ENCODE measurements at regions not wholly inside any gene's neighbourhood (a gene's known extent, or its start where the extent isn't known, plus 50 kb on each side); places are given as distances from the start of the nearest gene placed in this dataset.
A peak's percentile ranks its signal among the peaks of the same experiment; 100 is the strongest.

- Histone ChIP-seq H3K27me3 (ENCODE audit: insufficient read depth) (no peaks in the 10 kb centered on the region), H2AFZ (no peak overlapping the region), H3K4me1 (ENCODE audit: insufficient read depth) (no peaks in the 10 kb centered on the region), H3K4me2 (no peak overlapping the region), H3K9me2 (ENCODE audit: insufficient read depth) (no peaks in the 10 kb centered on the region), H3K27ac (ENCODE audit: low read depth) (no peak overlapping the region), H4K20me1 (replicated peaks; ENCODE audit: insufficient read depth) (no peaks in the 10 kb centered on the region), H3K79me2 (replicated peaks; ENCODE audit: insufficient read depth) (no peaks in the 10 kb centered on the region), H3K4me3 (no peak overlapping the region), H3K36me3 (ENCODE audit: insufficient read depth) (no peaks in the 10 kb centered on the region; the same call in 1 of the 2 replicates), H3F3A (replicated peaks; ENCODE audit: low read depth) (no peaks in the 10 kb centered on the region)
- no peak overlapping the region for H3K4me3 Mint-ChIP-seq
- peaks cover 60% of the 10 kb centered on the region for H3K36me3 Mint-ChIP-seq (ENCODE audit: low read depth)
- H3K27ac Mint-ChIP-seq = no peak overlapping the region
- peaks cover 92% of the 10 kb centered on the region for H3K9me3 Mint-ChIP-seq
- peak; percentile 24 for DNase-seq (ENCODE audit: low spot score)
- TF ChIP-seq REST (IDR thresholded peaks at IDR 0.05; ENCODE audit: unreplicated experiment) (no peak), EZH2 (IDR thresholded peaks at IDR 0.05; ENCODE audit: low read depth, unreplicated experiment) (no peak), ZNF462 (CRISPR knock-in tag; IDR thresholded peaks at IDR 0.05) (no peak), ZNF114 (CRISPR knock-in tag; IDR thresholded peaks at IDR 0.05) (no peak), CREB1 (CRISPR knock-in tag; IDR thresholded peaks at IDR 0.05; ENCODE audit: low read depth) (no peak), POLR2AphosphoS5 (IDR thresholded peaks at IDR 0.05; ENCODE audit: low read depth) (no peak), JUNB (IDR thresholded peaks at IDR 0.05; ENCODE audit: unreplicated experiment) (no peak), EZH2phosphoT487 (IDR thresholded peaks at IDR 0.05; ENCODE audit: unreplicated experiment) (no peak), STAT1 (IDR thresholded peaks at IDR 0.05; ENCODE audit: unreplicated experiment) (no peak), ETS1 (IDR thresholded peaks at IDR 0.05) (no peak), NANOG (IDR thresholded peaks at IDR 0.05; ENCODE audit: borderline replicate concordance) (no peak), CTCF (conservative IDR thresholded peaks at IDR 0.05; ENCODE audit: low read depth in 2 of 2) (no peak), ZNF331 (CRISPR knock-in tag; IDR thresholded peaks at IDR 0.05; ENCODE audit: low read depth) (no peak)
- no peaks in the 10 kb centered on the region for H3K4me1 Mint-ChIP-seq
- H3K27me3 Mint-ChIP-seq (ENCODE audit: insufficient read depth, low read depth, poor library complexity) = peaks cover 22% of the 10 kb centered on the region
- peak; percentile 51; the same call in 2 of the 3 replicates for ATAC-seq
Observed at GRCh38 chr20:29878281-29878741, 1379.2 kb upstream of the DEFB115 start.

Data from GM23338 (cell line).